ENCODE measurements at regions not wholly inside any gene's neighbourhood (a gene's known extent, or its start where the extent isn't known, plus 50 kb on each side); places are given as distances from the start of the nearest gene placed in this dataset.

GRCh38 chr13:84923831-84924230 lies 875.4 kb downstream of the SLITRK6 start:
- Histone ChIP-seq H2AFZ (no peak overlapping the region), H3K27me3 (ENCODE audit: insufficient read depth) (no peaks in the 10 kb centered on the region), H4K20me1 (replicated peaks; ENCODE audit: insufficient read depth) (no peaks in the 10 kb centered on the region), H3K27ac (ENCODE audit: low read depth) (no peak overlapping the region), H3F3A (replicated peaks; ENCODE audit: low read depth) (no peaks in the 10 kb centered on the region), H3K4me2 (no peak overlapping the region), H3K4me1 (ENCODE audit: insufficient read depth) (no peaks in the 10 kb centered on the region), H3K9me2 (ENCODE audit: insufficient read depth) (no peaks in the 10 kb centered on the region), H3K4me3 (no peak overlapping the region), H3K36me3 (ENCODE audit: insufficient read depth) (no peaks in the 10 kb centered on the region), H3K79me2 (replicated peaks; ENCODE audit: insufficient read depth) (no peaks in the 10 kb centered on the region)
- Mint-ChIP-seq H3K4me3 (no peak overlapping the region), H3K27me3 (ENCODE audit: insufficient read depth, low read depth, poor library complexity) (peaks cover 1% of the 10 kb centered on the region), H3K36me3 (ENCODE audit: low read depth) (no peaks in the 10 kb centered on the region; the same call in 2 of the 3 replicates), H3K27ac (no peak overlapping the region), H3K9me3 (peaks cover 2% of the 10 kb centered on the region; the same call in 1 of the 3 replicates), H3K4me1 (no peaks in the 10 kb centered on the region; the same call in 2 of the 3 replicates)
- ATAC-seq (no peak), DNase-seq (ENCODE audit: low spot score) (no peak)
- TF ChIP-seq REST (IDR thresholded peaks at IDR 0.05; ENCODE audit: unreplicated experiment) = no peak
- no peak for TF ChIP-seq ETS1 (IDR thresholded peaks at IDR 0.05)
- TF ChIP-seq JUNB (IDR thresholded peaks at IDR 0.05; ENCODE audit: unreplicated experiment) = no peak
- TF ChIP-seq CREB1 (CRISPR knock-in tag; IDR thresholded peaks at IDR 0.05; ENCODE audit: low read depth) = no peak
- no peak for TF ChIP-seq EZH2 (IDR thresholded peaks at IDR 0.05; ENCODE audit: low read depth, unreplicated experiment)
- no peak for TF ChIP-seq ZNF114 (CRISPR knock-in tag; IDR thresholded peaks at IDR 0.05)

- no peak overlapping the region for H3K4me2 ChIP-seq
- H3F3A ChIP-seq (replicated peaks; ENCODE audit: low read depth) = no peaks in the 10 kb centered on the region
- H3K27me3 ChIP-seq (ENCODE audit: insufficient read depth) = no peaks in the 10 kb centered on the region
- H3K4me1 ChIP-seq (ENCODE audit: insufficient read depth) = no peaks in the 10 kb centered on the region
- Mint-ChIP-seq H3K27ac (no peak overlapping the region), H3K4me3 (no peak overlapping the region), H3K27me3 (ENCODE audit: insufficient read depth, low read depth, poor library complexity) (peaks cover 2% of the 10 kb centered on the region), H3K4me1 (no peaks in the 10 kb centered on the region; the same call in 2 of the 3 replicates), H3K36me3 (ENCODE audit: low read depth) (no peaks in the 10 kb centered on the region), H3K9me3 (no peaks in the 10 kb centered on the region; the same call in 2 of the 3 replicates)
- no peak overlapping the region for H3K4me3 ChIP-seq
- DNase-seq (ENCODE audit: low spot score) (peak; percentile 21), ATAC-seq (no peak)
- TF ChIP-seq JUNB (IDR thresholded peaks at IDR 0.05; ENCODE audit: unreplicated experiment) = no peak
- TF ChIP-seq CTCF (conservative IDR thresholded peaks at IDR 0.05; ENCODE audit: low read depth in 2 of 2) = peak in 1 of 2 experiments; percentile 58; a peak in 3 of 4 replicates
- no peaks in the 10 kb centered on the region; the same call in 1 of the 2 replicates for H3K9me2 ChIP-seq (ENCODE audit: insufficient read depth)
- no peaks in the 10 kb centered on the region for H3K36me3 ChIP-seq (ENCODE audit: insufficient read depth)
- H2AFZ ChIP-seq = no peak overlapping the region
- H4K20me1 ChIP-seq (replicated peaks; ENCODE audit: insufficient read depth) = no peaks in the 10 kb centered on the region
- H3K79me2 ChIP-seq (replicated peaks; ENCODE audit: insufficient read depth) = no peaks in the 10 kb centered on the region
- no peak overlapping the region for H3K27ac ChIP-seq (ENCODE audit: low read depth)
Measured at GRCh38 chr13:84917252-84917878, 881.9 kb downstream of the SLITRK6 start.
